ENCODE measurements at regions not wholly inside any gene's neighbourhood (a gene's known extent, or its start where the extent isn't known, plus 50 kb on each side); places are given as distances from the start of the nearest gene placed in this dataset.

- Histone ChIP-seq H3K9me3 (ENCODE audit: low read depth, low read length, poor library complexity, severe bottlenecking) (no peaks in the 10 kb centered on the region), H3K4me1 (ENCODE audit: insufficient read depth, low read length, poor library complexity, severe bottlenecking) (no peaks in the 10 kb centered on the region), H3K4me3 (ENCODE audit: low read depth, low read length, poor library complexity, severe bottlenecking) (no peak overlapping the region), H3K27ac (ENCODE audit: low read depth, low read length, poor library complexity, severe bottlenecking) (no peak overlapping the region), H3K36me3 (ENCODE audit: insufficient read depth, low read length, poor library complexity, severe bottlenecking) (no peaks in the 10 kb centered on the region), H3K27me3 (replicated peaks; ENCODE audit: insufficient read depth, low read depth, low read length, poor library complexity) (no peaks in the 10 kb centered on the region)
- intact Hi-C loops (cut with micrococcal nuclease; ENCODE audit: unreplicated experiment), result no loop called here
- DNase-seq (ENCODE audit: low spot score), result no peak
- BruUV-seq (replicated peaks), result no TSS peak
- TF ChIP-seq CTCF (conservative IDR thresholded peaks at IDR 0.05; ENCODE audit: low read depth, low read length) (no peak), EZH2 (IDR thresholded peaks at IDR 0.05; ENCODE audit: borderline replicate concordance, low read depth, low read length, poor library complexity, severe bottlenecking) (no peak)
- ChIA-PET CTCF (interaction anchor here (0.7 kb wide), 1 partner anchor 15 kb away, joined by 3 read pairs; no protein-coding TSS in a partner anchor), POLR2A (ENCODE audit: low non-redundant PET) (no interaction called here)
These were observed 196.1 kb upstream of the TLE3 start for GRCh38 chr15:70293591-70294470.

GRCh38 chr15:70293138-70293537 lies 195.4 kb upstream of the TLE3 start:
- CTCF ChIA-PET, result interaction anchor here (0.7 kb wide), 1 partner anchor 16 kb away, joined by 3 read pairs; no protein-coding TSS in a partner anchor
- no TSS peak for BruUV-seq (replicated peaks)

GRCh38 chr15:70292076-70292760 lies 194.5 kb upstream of the TLE3 start:
- TF ChIP-seq CTCF (conservative IDR thresholded peaks at IDR 0.05; ENCODE audit: low read depth, low read length) (no peak), EZH2 (IDR thresholded peaks at IDR 0.05; ENCODE audit: borderline replicate concordance, low read depth, low read length, poor library complexity, severe bottlenecking) (no peak)
- Histone ChIP-seq H3K36me3 (ENCODE audit: insufficient read depth, low read length, poor library complexity, severe bottlenecking) (no peaks in the 10 kb centered on the region), H3K4me1 (ENCODE audit: insufficient read depth, low read length, poor library complexity, severe bottlenecking) (no peaks in the 10 kb centered on the region), H3K27ac (ENCODE audit: low read depth, low read length, poor library complexity, severe bottlenecking) (no peak overlapping the region), H3K27me3 (replicated peaks; ENCODE audit: insufficient read depth, low read depth, low read length, poor library complexity) (no peaks in the 10 kb centered on the region), H3K4me3 (ENCODE audit: low read depth, low read length, poor library complexity, severe bottlenecking) (no peak overlapping the region), H3K9me3 (ENCODE audit: low read depth, low read length, poor library complexity, severe bottlenecking) (no peaks in the 10 kb centered on the region)
- BruUV-seq (replicated peaks), result no TSS peak
- CTCF ChIA-PET, result no interaction called here
- no peak for DNase-seq (ENCODE audit: low spot score)
- POLR2A ChIA-PET (ENCODE audit: low non-redundant PET), result no interaction called here
- intact Hi-C loops (cut with micrococcal nuclease; ENCODE audit: unreplicated experiment), result no loop called here

More at GRCh38 chr15:70293138-70293537, 195.4 kb upstream of the TLE3 start:
- Histone ChIP-seq H3K4me3 (ENCODE audit: low read depth, low read length, poor library complexity, severe bottlenecking) (no peak overlapping the region), H3K4me1 (ENCODE audit: insufficient read depth, low read length, poor library complexity, severe bottlenecking) (no peaks in the 10 kb centered on the region), H3K27me3 (replicated peaks; ENCODE audit: insufficient read depth, low read depth, low read length, poor library complexity) (no peaks in the 10 kb centered on the region), H3K27ac (ENCODE audit: low read depth, low read length, poor library complexity, severe bottlenecking) (no peak overlapping the region), H3K9me3 (ENCODE audit: low read depth, low read length, poor library complexity, severe bottlenecking) (no peaks in the 10 kb centered on the region), H3K36me3 (ENCODE audit: insufficient read depth, low read length, poor library complexity, severe bottlenecking) (no peaks in the 10 kb centered on the region)
- TF ChIP-seq CTCF (conservative IDR thresholded peaks at IDR 0.05; ENCODE audit: low read depth, low read length) (no peak), EZH2 (IDR thresholded peaks at IDR 0.05; ENCODE audit: borderline replicate concordance, low read depth, low read length, poor library complexity, severe bottlenecking) (no peak)
- DNase-seq (ENCODE audit: low spot score), result no peak
- intact Hi-C loops (cut with micrococcal nuclease; ENCODE audit: unreplicated experiment), result no loop called here
- POLR2A ChIA-PET (ENCODE audit: low non-redundant PET), result no interaction called here

All from A673 (cell line).